ENCODE measurements at regions not wholly inside any gene's neighbourhood (a gene's known extent, or its start where the extent isn't known, plus 50 kb on each side); places are given as distances from the start of the nearest gene placed in this dataset.

DNA sequence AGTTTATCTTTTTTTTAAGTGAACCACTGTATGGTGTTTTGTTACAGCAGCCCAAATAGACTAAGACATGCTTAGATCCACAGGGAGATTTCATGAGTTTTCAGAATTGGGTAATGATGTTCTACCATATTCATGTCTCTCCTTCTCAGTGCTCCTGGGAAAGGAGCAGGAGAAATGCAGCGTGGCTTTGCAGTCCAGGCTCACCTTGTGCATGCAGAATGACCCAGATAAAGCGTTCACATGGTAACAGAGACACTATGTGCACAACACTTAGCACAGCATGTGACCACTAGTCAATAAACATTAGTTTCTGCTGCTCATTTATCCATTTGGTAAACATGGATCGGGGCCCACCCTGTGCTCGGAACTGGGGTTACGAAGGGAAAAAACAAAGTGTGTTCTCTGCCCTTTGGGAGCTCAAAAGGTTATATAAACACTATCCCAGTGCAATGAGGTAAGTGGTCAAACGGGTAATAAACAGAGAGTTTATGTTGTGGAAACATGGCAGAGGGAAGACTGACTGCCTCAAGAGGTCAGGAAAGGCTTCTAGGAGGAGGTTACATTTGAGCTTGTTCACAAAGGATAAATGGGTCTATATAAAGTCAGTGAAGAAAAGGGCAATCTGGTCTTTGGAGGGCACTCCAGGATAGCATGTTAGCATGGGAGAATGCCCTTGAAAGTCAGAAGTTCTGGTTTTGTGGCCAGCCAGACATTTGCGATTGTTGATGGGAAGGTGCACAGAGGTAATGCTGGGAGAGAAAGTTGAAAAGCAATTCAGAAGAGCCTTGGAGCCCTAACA lies 299.2 kb downstream of the TDRD15 start (continued):
- no peak for TF ChIP-seq POLR2A (IDR thresholded peaks at IDR 0.05; ENCODE audit: low read depth, low read length)

DNA sequence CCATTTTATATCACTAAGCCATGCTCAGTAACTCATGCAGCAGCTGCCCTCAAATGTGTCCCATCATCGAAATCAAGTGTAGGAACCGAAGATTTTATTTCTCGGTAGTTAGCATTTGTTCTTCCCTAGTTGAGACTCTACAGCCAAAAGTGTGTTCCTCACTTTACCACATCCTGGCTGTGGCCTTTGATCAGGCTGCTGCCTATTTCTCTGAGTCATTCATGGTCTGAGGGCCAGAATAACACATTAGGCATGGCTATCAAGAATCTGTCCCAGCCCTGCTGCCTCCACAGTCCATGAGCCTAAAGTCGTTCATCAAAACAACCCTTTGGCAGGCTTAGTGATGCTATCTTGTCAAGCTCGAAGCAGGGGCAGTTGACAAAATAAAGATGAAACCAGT lies 300.1 kb downstream of the TDRD15 start:
- DNase-seq = peak; percentile 49
- Histone ChIP-seq H3K14ac (replicated peaks; ENCODE audit: low read depth, low read length) (peak overlapping the region; percentile 55; the same call in 1 of the 2 replicates), H3K9ac (ENCODE audit: low read depth, low read length) (no peak overlapping the region), H3K56ac (ENCODE audit: extremely low read depth, insufficient read depth, low read length) (no peak overlapping the region), H4K5ac (ENCODE audit: low read depth, low read length) (peak overlapping the region; percentile 35; the same call in 1 of the 2 replicates), H3K79me1 (ENCODE audit: low read depth in 1 of 2, low read length in 2 of 2) (no peaks in the 10 kb centered on the region), H2BK15ac (ENCODE audit: low read depth, low read length) (0 out of 3 replicates have a peak overlapping the region, but pooled peaks have one; percentile 27), H3K9me1 (ENCODE audit: insufficient read depth, low read length) (peaks cover 10% of the 10 kb centered on the region), H3K36me3 (ENCODE audit: control insufficient read depth, insufficient read depth, low read length) (no peaks in the 10 kb centered on the region), H3K4me3 (ENCODE audit: insufficient read depth, low read depth, low read length) (no peak overlapping the region), H2AFZ (replicated peaks; ENCODE audit: low read length, poor library complexity) (no peak overlapping the region), H2BK20ac (ENCODE audit: low read depth, low read length) (peak overlapping the region; percentile 84), H3K4ac (ENCODE audit: low read depth, low read length) (peak overlapping the region; percentile 72), H2AK9ac (replicated peaks; ENCODE audit: low read depth, low read length, poor library complexity) (no peak overlapping the region), H3K23ac (ENCODE audit: low read depth, low read length) (peak overlapping the region; percentile 31; the same call in 1 of the 2 replicates), H2AK5ac (ENCODE audit: low read depth, low read length) (peak overlapping the region; percentile 3; the same call in 1 of the 2 replicates), H2BK5ac (ENCODE audit: low read depth, low read length, poor library complexity, severe bottlenecking) (peak overlapping the region; percentile 1), H3K4me2 (ENCODE audit: low read depth, low read length) (no peak overlapping the region), H3K9me3 (ENCODE audit: control insufficient read depth, insufficient read depth, low read length) (no peaks in the 10 kb centered on the region; the same call in 1 of the 2 replicates), H3K4me1 (ENCODE audit: control insufficient read depth, insufficient read depth, low read length) (peaks cover 6% of the 10 kb centered on the region), H3K18ac (ENCODE audit: low read depth, low read length) (peak overlapping the region; percentile 34; the same call in 1 of the 2 replicates), H4K8ac (ENCODE audit: low read depth in 2 of 2, low read length in 2 of 2) (peak overlapping the region in 1 of 2 experiments; percentile 30; a peak in 1 of 4 replicates), H3K27me3 (ENCODE audit: control insufficient read depth, insufficient read depth, low read length) (no peaks in the 10 kb centered on the region), H4K20me1 (ENCODE audit: insufficient read depth, low read length) (no peaks in the 10 kb centered on the region), H3K27ac (ENCODE audit: insufficient read depth, low read length) (no peak overlapping the region), H4K91ac (ENCODE audit: insufficient read depth, low read depth, low read length) (peak overlapping the region; percentile 58; the same call in 1 of the 2 replicates), H2BK120ac (ENCODE audit: low read depth, low read length) (peak overlapping the region; percentile 14)
- POLR2A ChIA-PET (ENCODE audit: unreplicated experiment) = no interaction called here
- in situ Hi-C loops (cut with MboI; ENCODE audit: low sequenced_read_pairs) = no loop called here
- intact Hi-C loops (cut with micrococcal nuclease) = no loop called here
- CTCF ChIA-PET = no interaction called here
- 94% methylated on average over 3 of the region's 5 CpGs; no CpG with 5 or more reads in 1 of the 2 experiments for WGBS, 2 experiments (ENCODE audit: extremely low coverage in 2 of 2, insufficient read length in 1 of 2)
- dilution Hi-C loops (cut with HindIII; ENCODE audit: low sequenced_read_pairs, unreplicated experiment) = no loop called here
- no peak for ATAC-seq (ENCODE audit: low read depth)
- BruUV-seq (replicated peaks) = no TSS peak
- TF ChIP-seq FOS (IDR thresholded peaks at IDR 0.05; ENCODE audit: low read depth, low read length) = no peak
- TF ChIP-seq SMC3 (IDR thresholded peaks at IDR 0.05; ENCODE audit: low read depth, low read length) = no peak
- TF ChIP-seq RAD21 (IDR thresholded peaks at IDR 0.05; ENCODE audit: low read length) = no peak
- TF ChIP-seq MAFK (IDR thresholded peaks at IDR 0.05; ENCODE audit: low read depth, low read length) = no peak
- no peak for TF ChIP-seq POLR2A (IDR thresholded peaks at IDR 0.05; ENCODE audit: low read depth, low read length)
- TF ChIP-seq, protein P1, sequence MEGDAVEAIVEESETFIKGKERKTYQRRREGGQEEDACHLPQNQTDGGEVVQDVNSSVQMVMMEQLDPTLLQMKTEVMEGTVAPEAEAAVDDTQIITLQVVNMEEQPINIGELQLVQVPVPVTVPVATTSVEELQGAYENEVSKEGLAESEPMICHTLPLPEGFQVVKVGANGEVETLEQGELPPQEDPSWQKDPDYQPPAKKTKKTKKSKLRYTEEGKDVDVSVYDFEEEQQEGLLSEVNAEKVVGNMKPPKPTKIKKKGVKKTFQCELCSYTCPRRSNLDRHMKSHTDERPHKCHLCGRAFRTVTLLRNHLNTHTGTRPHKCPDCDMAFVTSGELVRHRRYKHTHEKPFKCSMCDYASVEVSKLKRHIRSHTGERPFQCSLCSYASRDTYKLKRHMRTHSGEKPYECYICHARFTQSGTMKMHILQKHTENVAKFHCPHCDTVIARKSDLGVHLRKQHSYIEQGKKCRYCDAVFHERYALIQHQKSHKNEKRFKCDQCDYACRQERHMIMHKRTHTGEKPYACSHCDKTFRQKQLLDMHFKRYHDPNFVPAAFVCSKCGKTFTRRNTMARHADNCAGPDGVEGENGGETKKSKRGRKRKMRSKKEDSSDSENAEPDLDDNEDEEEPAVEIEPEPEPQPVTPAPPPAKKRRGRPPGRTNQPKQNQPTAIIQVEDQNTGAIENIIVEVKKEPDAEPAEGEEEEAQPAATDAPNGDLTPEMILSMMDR (conservative IDR thresholded peaks at IDR 0.05; ENCODE audit: low read depth, low read length) = no peak
- no peak for TF ChIP-seq CHD1 (IDR thresholded peaks at IDR 0.05; ENCODE audit: low read depth, low read length)
- TF ChIP-seq, protein P2, sequence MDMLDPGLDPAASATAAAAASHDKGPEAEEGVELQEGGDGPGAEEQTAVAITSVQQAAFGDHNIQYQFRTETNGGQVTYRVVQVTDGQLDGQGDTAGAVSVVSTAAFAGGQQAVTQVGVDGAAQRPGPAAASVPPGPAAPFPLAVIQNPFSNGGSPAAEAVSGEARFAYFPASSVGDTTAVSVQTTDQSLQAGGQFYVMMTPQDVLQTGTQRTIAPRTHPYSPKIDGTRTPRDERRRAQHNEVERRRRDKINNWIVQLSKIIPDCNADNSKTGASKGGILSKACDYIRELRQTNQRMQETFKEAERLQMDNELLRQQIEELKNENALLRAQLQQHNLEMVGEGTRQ (IDR thresholded peaks at IDR 0.05; ENCODE audit: low read depth, low read length) = no peak
- TF ChIP-seq MAZ (IDR thresholded peaks at IDR 0.05; ENCODE audit: borderline replicate concordance, low read depth, low read length) = no peak
- TF ChIP-seq, protein P3, sequence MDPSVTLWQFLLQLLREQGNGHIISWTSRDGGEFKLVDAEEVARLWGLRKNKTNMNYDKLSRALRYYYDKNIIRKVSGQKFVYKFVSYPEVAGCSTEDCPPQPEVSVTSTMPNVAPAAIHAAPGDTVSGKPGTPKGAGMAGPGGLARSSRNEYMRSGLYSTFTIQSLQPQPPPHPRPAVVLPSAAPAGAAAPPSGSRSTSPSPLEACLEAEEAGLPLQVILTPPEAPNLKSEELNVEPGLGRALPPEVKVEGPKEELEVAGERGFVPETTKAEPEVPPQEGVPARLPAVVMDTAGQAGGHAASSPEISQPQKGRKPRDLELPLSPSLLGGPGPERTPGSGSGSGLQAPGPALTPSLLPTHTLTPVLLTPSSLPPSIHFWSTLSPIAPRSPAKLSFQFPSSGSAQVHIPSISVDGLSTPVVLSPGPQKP (IDR thresholded peaks at IDR 0.05; ENCODE audit: borderline replicate concordance, low read depth, low read length) = no peak
- TF ChIP-seq BHLHE40 (IDR thresholded peaks at IDR 0.05; ENCODE audit: low read depth, low read length) = no peak
- TF ChIP-seq NFE2L2 (IDR thresholded peaks at IDR 0.05; ENCODE audit: low read depth, low read length) = no peak

Measured in IMR-90 (cell line).